DMS153 (cell line): ENCODE measurements at regions not wholly inside any gene's neighbourhood (a gene's known extent, or its start where the extent isn't known, plus 50 kb on each side); places are given as distances from the start of the nearest gene placed in this dataset.
"Not testable (repeated sequence)": the region's sequence is repeated elsewhere in the genome, so short reads cannot be mapped to it uniquely, and the experiment has no call there.

Experiments used
- DNase-seq: peaks from one replicate; lab custom pipeline; 2025; lab: John Stamatoyannopoulos, UW

DNA sequence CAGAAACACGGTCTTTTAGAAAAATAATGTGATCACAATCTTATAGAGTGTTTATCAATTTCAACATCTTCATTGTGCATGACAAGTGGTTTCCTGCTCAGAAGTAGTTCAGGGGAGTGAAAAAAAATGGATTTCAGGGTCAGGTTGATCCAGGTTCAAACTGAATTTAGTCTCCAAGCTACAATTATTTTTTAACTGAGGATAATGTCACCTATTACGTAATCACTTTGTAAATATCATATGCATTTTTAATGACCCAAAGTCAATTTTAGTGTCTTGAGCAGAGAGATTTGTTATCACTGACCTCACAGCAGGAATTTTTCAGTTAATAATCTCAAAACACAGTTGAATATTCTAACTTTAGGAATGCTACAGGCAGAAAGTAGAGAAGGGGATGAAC, 627.2 kb upstream of the LUZP2 start:
- DNase-seq: no peak

DNA sequence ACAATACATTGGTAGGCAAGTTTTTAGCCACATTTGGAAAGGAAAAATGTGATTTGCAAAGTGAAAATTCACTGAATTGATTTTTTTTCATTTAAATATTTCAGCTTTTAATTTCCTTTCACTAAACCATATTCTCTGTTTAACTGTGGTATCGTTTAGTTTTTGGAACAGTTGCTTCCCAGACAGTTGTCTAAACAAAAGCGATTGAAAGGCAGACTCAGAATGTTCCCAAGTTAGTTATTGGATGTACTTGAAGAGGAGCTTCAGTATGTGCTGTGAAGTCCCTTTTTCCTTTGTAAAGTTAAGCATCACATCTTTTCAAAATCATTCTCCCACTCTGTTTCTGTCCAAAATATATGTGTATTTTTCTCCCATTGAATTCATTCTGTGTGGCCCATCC, 623.4 kb upstream of the LUZP2 start:
- no peak for DNase-seq

DNA sequence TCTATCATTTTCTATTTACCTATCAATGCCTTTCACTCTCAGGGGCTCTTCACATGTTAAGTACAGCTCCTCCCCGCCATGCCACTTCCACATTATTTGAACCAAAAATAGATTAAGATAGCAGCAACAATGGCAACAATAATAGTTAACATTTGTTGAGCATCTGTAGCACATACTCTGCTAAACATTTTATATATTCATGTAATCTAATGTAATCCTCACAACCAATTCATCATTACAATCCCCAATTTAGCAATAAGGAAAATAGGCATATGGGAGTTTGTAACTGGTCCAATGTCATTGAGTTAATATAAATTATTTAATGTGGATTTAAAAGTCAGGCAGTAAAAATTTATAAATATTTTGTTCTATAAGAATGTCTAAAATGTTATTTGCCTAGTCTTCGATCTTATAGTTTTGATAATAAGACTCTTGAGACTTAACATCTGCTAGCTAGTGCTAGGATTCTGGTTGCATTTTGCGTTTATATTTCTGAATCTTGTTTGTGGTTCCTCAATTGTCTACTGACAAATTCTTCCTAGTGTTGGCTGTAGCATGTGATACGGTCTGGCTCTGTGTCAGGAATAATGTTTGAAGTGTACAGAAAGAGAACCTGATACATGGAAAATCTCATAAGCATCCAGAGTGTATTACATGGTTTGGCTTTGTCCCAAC, 621.5 kb upstream of the LUZP2 start:
- no peak for DNase-seq

DNA sequence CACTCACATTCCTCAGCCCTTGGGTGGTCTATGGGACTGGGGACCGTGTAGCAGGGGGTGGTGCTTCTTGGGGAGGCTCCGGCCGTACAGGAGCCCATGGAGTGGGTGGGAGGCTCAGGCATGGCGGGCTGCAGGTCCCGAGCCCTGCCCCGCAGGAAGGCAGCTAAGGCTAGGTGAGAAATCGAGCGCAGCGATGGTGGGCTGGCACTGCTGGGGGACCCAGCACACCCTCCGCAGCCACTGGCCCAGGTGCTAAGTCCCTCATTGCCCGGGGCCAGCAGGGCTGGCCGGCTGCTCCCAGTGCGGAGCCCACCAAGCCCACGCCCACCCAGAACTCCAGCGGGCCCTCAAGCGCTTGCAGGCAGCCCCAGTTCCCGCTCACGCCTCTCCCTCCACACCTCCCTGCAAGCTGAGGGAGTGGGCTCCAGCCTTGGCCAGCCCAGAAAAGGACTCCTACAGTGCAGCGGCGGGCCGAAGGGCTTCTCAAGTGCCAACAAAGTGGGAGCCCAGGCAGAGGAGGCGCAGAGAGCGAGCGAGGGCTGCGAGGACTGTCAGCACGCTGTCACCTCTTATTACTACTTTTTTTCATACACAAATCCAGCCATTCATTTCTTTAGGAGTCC, 613.3 kb upstream of the LUZP2 start:
- not testable (repeated sequence) for DNase-seq

GRCh38 chr11:23884341-23884740, 612.5 kb upstream of the LUZP2 start:
- DNase-seq: no peak

GRCh38 chr11:23885801-23886200, 611.1 kb upstream of the LUZP2 start:
- DNase-seq: no peak

GRCh38 chr11:23887122-23887521, 609.7 kb upstream of the LUZP2 start:
- not testable (repeated sequence) for DNase-seq

DNA sequence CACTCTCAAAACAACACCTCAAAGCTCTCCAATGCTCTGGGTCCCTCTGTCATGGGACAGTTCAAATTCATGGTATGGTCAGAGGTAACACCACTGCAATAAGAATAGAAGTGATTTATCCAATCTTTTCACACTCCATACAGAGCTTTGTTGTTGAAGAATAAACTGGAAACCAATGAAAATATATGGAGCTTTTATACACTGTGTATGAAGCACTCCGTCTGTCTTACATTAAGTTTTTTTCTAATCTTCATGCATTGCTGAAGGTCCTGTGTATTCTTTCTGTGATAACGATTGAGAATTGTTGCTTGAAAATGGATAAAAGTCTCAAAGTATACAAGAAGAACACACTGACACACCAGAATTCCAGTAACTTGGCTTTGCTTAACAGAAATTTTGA, 603.7 kb upstream of the LUZP2 start:
- no peak for DNase-seq

- DNase-seq: no peak
Measured at GRCh38 chr11:23897453-23898286, 599.2 kb upstream of the LUZP2 start.

DNA sequence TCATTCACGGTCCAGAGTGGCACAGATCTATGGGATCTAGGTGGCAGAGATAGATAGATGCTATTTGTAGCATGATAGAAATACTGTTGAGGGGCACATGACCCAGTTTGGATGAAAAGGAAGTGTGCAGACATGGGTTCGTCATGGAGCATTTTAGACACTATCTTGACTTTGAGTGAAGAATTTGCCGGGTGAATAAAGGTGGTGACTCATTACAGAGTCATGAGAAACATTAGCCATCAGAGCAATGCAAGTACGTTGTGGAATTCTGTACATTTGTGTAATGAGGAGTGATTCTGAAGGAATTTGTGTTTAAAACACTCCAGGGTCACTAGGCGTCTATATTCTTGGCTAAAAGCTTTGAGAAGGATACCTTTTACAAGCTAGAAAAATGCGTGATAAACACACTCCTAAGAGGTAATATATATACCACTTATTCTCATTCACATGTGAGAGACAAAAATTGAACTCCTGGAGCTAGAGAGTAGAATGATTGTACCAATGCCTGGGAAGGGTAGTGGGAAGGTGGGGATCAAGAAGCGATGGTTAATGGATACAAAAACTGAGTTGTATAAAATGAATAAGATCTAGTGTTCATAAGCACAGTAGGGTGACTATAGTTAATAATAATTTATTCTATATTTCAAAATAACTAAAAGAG, 593.7 kb upstream of the LUZP2 start:
- no peak for DNase-seq

GRCh38 chr11:23919455-23919854, 577.4 kb upstream of the LUZP2 start:
- DNase-seq: no peak

GRCh38 chr11:23923357-23923756, 573.5 kb upstream of the LUZP2 start:
- no peak for DNase-seq

GRCh38 chr11:23924226-23924625, 572.6 kb upstream of the LUZP2 start:
- DNase-seq: no peak

DNA sequence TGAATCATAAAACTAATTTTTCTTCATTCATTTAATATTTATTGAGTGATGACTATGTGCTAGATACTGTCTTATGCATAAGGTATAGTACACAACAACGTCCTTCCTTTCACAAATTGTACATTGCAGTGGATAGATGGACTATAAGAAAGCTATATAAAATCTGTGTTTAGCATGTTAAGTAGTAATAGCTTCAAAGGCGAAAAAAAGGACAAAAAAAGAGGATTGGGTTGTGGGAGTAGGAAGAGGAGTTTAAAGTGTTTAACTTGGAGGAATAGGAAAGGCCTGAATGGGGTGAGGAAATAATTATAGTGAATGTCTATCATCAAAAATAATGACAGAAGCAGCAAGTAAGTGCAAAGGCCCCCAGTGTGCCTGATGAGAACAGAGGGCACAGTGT, 565.4 kb upstream of the LUZP2 start:
- no peak for DNase-seq

GRCh38 chr11:23932485-23932898, 564.4 kb upstream of the LUZP2 start:
- no peak for DNase-seq

DNA sequence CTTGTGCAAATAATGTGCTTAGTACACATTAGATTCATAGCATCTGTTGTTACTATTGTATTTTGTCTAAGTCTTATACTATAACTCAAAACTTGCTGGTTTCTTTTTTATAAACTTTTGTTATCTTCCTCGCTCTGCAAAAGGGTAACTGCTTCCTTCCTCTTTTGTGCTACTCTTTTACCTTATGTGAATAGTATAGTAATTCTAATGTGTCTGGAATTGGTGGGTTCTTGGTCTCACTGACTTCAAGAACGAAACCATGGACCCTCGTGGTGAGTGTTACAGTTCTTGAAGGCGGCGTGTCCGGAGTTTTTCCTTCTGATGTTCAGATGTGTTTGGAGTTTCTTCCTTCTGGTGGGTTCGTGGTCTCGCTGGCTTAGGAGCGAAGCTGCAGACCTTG, 563.1 kb upstream of the LUZP2 start:
- no peak for DNase-seq

DNA sequence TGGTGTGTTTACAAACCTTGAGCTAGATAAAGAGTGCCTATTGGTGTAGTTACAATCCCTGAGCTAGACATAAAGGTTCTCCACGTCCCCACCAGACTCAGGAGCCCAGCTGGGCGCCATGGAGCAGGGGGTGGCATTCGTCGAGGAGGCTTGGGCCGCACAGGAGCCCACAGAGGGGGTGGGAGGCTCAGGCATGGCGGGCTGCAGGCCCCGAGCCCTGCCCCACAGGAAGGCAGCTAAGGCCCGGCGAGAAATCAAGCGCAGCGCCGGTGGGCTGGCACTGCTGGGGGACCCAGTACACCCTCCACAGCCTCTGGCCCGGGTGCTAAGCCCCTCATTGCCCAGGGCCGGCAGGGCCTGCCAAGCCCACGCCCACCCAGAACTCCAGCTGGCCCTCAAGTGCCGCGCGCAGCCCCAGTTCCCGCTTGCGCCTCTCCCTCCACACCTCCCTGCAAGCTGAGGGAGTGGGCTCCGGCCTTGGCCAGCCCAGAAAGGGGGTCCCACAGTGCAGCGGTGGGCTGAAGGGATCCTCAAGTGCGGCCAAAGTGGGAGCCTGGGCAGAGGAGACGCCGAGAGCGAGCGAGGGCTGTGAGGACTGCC, 562.1 kb upstream of the LUZP2 start:
- not testable (repeated sequence) for DNase-seq

DNA sequence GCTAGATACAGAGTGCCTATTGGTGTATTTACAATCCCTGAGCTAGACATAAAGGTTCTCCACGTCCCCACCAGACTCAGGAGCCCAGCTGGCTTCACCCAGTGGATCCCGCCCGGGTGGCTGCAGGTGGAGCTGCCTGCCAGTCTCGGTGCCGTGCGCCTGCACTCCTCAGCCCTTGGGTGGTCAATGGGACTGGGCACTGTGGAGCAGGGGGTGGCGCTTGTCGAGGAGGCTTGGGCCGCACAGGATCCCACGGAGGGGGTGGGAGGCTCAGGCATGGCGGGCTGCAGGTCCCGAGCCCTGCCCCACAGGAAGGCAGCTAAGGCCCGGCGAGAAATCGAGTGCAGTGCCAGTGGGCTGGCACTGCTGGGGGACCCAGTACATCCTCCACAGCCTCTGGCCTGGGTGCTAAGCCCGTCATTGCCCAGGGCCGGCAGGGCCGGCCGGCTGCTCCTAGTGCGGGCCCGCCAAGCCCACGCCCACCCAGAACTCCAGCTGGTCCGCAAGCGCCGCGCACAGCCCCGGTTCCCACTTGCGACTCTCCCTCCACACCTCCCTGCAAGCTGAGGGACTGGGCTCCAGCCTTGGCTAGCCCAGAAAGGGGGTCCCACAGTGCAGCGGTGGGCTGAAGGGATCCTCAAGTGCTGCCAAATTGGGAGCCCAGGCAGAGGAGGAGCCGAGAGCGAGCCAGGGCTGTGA, 554.6 kb upstream of the LUZP2 start:
- DNase-seq: not testable (repeated sequence)

DNA sequence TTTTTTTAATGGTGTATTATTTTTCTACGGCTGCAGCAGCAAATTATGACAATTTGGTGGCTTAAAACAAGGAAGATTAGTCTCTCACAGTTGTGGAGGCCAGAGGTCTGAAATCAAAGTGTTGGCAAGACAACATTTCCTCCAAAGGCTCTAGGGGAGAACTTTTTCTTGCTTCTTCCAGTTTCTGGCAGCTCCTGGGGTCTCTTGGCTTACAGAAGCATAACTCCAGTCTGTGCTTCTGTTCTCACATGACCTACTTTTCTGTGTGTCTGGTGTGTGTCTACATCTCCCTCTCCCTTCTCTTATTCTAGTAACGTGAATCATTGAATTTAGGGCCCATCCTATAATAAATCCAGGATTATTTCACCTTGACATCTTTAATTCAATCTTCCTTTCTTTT, 551.9 kb upstream of the LUZP2 start:
- DNase-seq: no peak

DNA sequence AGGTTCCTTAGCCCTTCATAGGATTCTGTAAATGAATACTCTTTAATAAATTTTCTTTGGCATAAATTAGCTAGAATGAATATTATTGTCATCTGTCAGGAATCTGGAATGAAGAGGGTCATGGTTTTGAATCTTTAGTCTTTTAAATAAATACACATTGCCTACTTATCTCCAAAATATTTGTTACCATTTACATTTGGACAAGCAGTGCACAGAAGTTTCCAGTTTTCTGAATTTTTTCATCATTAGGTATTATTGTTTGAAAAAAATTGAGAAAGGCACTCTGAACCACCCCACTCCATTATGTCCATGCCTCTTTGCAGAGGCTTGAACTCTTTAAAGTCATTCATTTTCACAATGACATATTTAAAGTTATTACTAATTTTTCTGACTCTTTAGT, 549.0 kb upstream of the LUZP2 start:
- DNase-seq: no peak

GRCh38 chr11:23948851-23949250, 548.0 kb upstream of the LUZP2 start:
- DNase-seq: no peak
